Osteoblast (primary cell): ENCODE measurements at regions not wholly inside any gene's neighbourhood (a gene's known extent, or its start where the extent isn't known, plus 50 kb on each side); places are given as distances from the start of the nearest gene placed in this dataset.

Source experiments
- DNase-seq: peaks from one replicate; pipeline ENCODE4 v3.0.0; 2011; ENCODE audit warnings: low spot score, mixed read lengths; ENCODE audit not compliant: insufficient read length; ENCODE audit errors: missing footprints
- H2AFZ ChIP-seq: 2 replicates; pipeline ENCODE4 v1.6.0; 2011; ENCODE audit warnings: mild to moderate bottlenecking, low read length
- H3K27ac ChIP-seq: 2 replicates; pipeline ENCODE4 v1.5.1; 2011; ENCODE audit warnings: mild to moderate bottlenecking, low read depth, low read length, moderate library complexity
- H3K27me3 ChIP-seq: 2 replicates; pipeline ENCODE4 v1.6.0; 2012; ENCODE audit warnings: mild to moderate bottlenecking, control low read depth, inconsistent platforms, low read length, moderate library complexity; ENCODE audit not compliant: insufficient read depth
- H3K36me3 ChIP-seq: 2 replicates; pipeline ENCODE4 v1.5.1; 2011; ENCODE audit warnings: mild to moderate bottlenecking, low read length, control low read depth, moderate library complexity; ENCODE audit not compliant: insufficient read depth
- H3K4me1 ChIP-seq: 2 replicates; pipeline ENCODE4 v1.5.1; 2011; ENCODE audit warnings: mild to moderate bottlenecking, low read length, control low read depth, moderate library complexity; ENCODE audit not compliant: insufficient read depth
- H3K4me2 ChIP-seq: 2 replicates; pipeline ENCODE4 v1.6.0; 2011; ENCODE audit warnings: mild to moderate bottlenecking, low read length; ENCODE audit not compliant: insufficient read depth
- H3K4me3 ChIP-seq: fragments of 200-600 bp; sonication (generic); 3 replicates; pipeline ENCODE4 v1.5.1; 2012; ENCODE audit warnings: mild to moderate bottlenecking, low read length, inconsistent platforms; ENCODE audit not compliant: insufficient read depth
- H3K79me2 ChIP-seq: 2 replicates; pipeline ENCODE4 v1.6.0; 2012; ENCODE audit warnings: mild to moderate bottlenecking, low read length, control low read depth, inconsistent platforms; ENCODE audit not compliant: insufficient read depth
- H3K9me3 ChIP-seq: 2 replicates; pipeline ENCODE4 v1.5.1; 2011; ENCODE audit warnings: low read depth, low read length, control low read depth
- H4K20me1 ChIP-seq: 2 replicates; pipeline ENCODE4 v1.6.0; 2012; ENCODE audit warnings: mild to moderate bottlenecking, low read length, control low read depth; ENCODE audit not compliant: insufficient read depth
- CTCF ChIP-seq: IDR thresholded peaks from 2 replicates; pipeline ENCODE4 v1.5.1; 2011; ENCODE audit warnings: mild to moderate bottlenecking, low read depth, low read length, moderate library complexity; ENCODE audit errors: extremely low read depth

- Histone ChIP-seq H2AFZ (no peak overlapping the region), H3K79me2 (no peaks in the 10 kb centered on the region), H3K4me2 (no peak overlapping the region), H3K36me3 (no peaks in the 10 kb centered on the region), H4K20me1 (no peaks in the 10 kb centered on the region), H3K27me3 (peaks cover 10% of the 10 kb centered on the region), H3K4me1 (no peaks in the 10 kb centered on the region), H3K9me3 (no peaks in the 10 kb centered on the region), H3K27ac (no peak overlapping the region), H3K4me3 (no peak overlapping the region)
- no peak for DNase-seq
- no peak for TF ChIP-seq CTCF
Observed at GRCh38 chr6:100161782-100162365, 167.9 kb upstream of the MCHR2 start.

- H4K20me1 ChIP-seq: no peaks in the 10 kb centered on the region
- no peaks in the 10 kb centered on the region for H3K9me3 ChIP-seq
- no peak for DNase-seq
- no peak for TF ChIP-seq CTCF
- no peaks in the 10 kb centered on the region for H3K36me3 ChIP-seq
- no peak overlapping the region for H3K4me2 ChIP-seq
- H3K27me3 ChIP-seq: peaks cover 10% of the 10 kb centered on the region
- no peak overlapping the region for H2AFZ ChIP-seq
- no peak overlapping the region for H3K4me3 ChIP-seq
- no peaks in the 10 kb centered on the region for H3K79me2 ChIP-seq
- no peaks in the 10 kb centered on the region for H3K4me1 ChIP-seq
- H3K27ac ChIP-seq: no peak overlapping the region
Observed at GRCh38 chr6:100160930-100161329, 166.9 kb upstream of the MCHR2 start.

- DNase-seq: no peak
- H3K4me2 ChIP-seq: no peak overlapping the region
- H3K36me3 ChIP-seq: no peaks in the 10 kb centered on the region
- no peak overlapping the region for H3K4me3 ChIP-seq
- no peaks in the 10 kb centered on the region for H4K20me1 ChIP-seq
- H3K27ac ChIP-seq: no peak overlapping the region
- H3K9me3 ChIP-seq: no peaks in the 10 kb centered on the region
- H3K27me3 ChIP-seq: peaks cover 4% of the 10 kb centered on the region
- H2AFZ ChIP-seq: no peak overlapping the region
- no peak for TF ChIP-seq CTCF
- no peaks in the 10 kb centered on the region for H3K4me1 ChIP-seq
- no peaks in the 10 kb centered on the region for H3K79me2 ChIP-seq
Observed at GRCh38 chr6:100155141-100155540, 161.1 kb upstream of the MCHR2 start.

GRCh38 chr6:100153636-100154275 is 159.7 kb upstream of the MCHR2 start:
- Histone ChIP-seq H4K20me1 (no peaks in the 10 kb centered on the region), H2AFZ (no peak overlapping the region), H3K27me3 (peaks cover 7% of the 10 kb centered on the region), H3K79me2 (no peaks in the 10 kb centered on the region), H3K27ac (no peak overlapping the region), H3K4me1 (no peaks in the 10 kb centered on the region), H3K4me2 (no peak overlapping the region), H3K36me3 (no peaks in the 10 kb centered on the region), H3K9me3 (no peaks in the 10 kb centered on the region), H3K4me3 (no peak overlapping the region)
- TF ChIP-seq CTCF: no peak
- no peak for DNase-seq
